ENCODE measurements at regions not wholly inside any gene's neighbourhood (a gene's known extent, or its start where the extent isn't known, plus 50 kb on each side); places are given as distances from the start of the nearest gene placed in this dataset.

GRCh38 chr7:7060828-7061599 lies 121.3 kb upstream of the C1GALT1 start:
- no peak for DNase-seq

- no peak for DNase-seq
Observed at GRCh38 chr7:7077945-7078344, 104.4 kb upstream of the C1GALT1 start.

GRCh38 chr7:7080802-7081201 lies 101.5 kb upstream of the C1GALT1 start:
- DNase-seq, result no peak

GRCh38 chr7:7090460-7090859 lies 91.9 kb upstream of the C1GALT1 start:
- DNase-seq, result no peak

- DNase-seq, result no peak
Observed at GRCh38 chr7:7098280-7098818, 84.0 kb upstream of the C1GALT1 start.

- no peak for DNase-seq
Observed at GRCh38 chr7:7099584-7100014, 82.7 kb upstream of the C1GALT1 start.

GRCh38 chr7:7100432-7100849 lies 81.9 kb upstream of the C1GALT1 start:
- no peak for DNase-seq

GRCh38 chr7:7102906-7103305 lies 79.4 kb upstream of the C1GALT1 start:
- DNase-seq, result no peak

GRCh38 chr7:7103343-7104313 lies 78.7 kb upstream of the C1GALT1 start:
- no peak for DNase-seq

- DNase-seq, result no peak
Observed at GRCh38 chr7:7104314-7104698, 78.0 kb upstream of the C1GALT1 start.

- no peak for DNase-seq
Observed at GRCh38 chr7:7104971-7105370, 77.4 kb upstream of the C1GALT1 start.

- DNase-seq, result no peak
Observed at GRCh38 chr7:7105800-7106582, 76.4 kb upstream of the C1GALT1 start.

- DNase-seq, result no peak
Observed at GRCh38 chr7:7108931-7109330, 73.4 kb upstream of the C1GALT1 start.

- DNase-seq, result no peak
Observed at GRCh38 chr7:7109934-7110333, 72.4 kb upstream of the C1GALT1 start.

- DNase-seq, result no peak
Observed at GRCh38 chr7:7110706-7111105, 71.6 kb upstream of the C1GALT1 start.

GRCh38 chr7:7112868-7113267 lies 69.5 kb upstream of the C1GALT1 start:
- DNase-seq, result no peak

- DNase-seq, result no peak
Observed at GRCh38 chr7:7114575-7115291, 67.6 kb upstream of the C1GALT1 start.

- DNase-seq, result no peak
Observed at GRCh38 chr7:7117935-7118586, 64.3 kb upstream of the C1GALT1 start.

GRCh38 chr7:7118822-7119221 lies 63.5 kb upstream of the C1GALT1 start:
- DNase-seq, result no peak

- DNase-seq, result peak; percentile 94
Observed at GRCh38 chr7:7119729-7120128, 62.6 kb upstream of the C1GALT1 start.

- DNase-seq, result no peak
Observed at GRCh38 chr7:7122033-7122478, 60.3 kb upstream of the C1GALT1 start.
